Fibroblast of the conjunctiva (primary cell): ENCODE measurements at regions not wholly inside any gene's neighbourhood (a gene's known extent, or its start where the extent isn't known, plus 50 kb on each side); places are given as distances from the start of the nearest gene placed in this dataset.

Experiments used
- DNase-seq: peaks from one replicate; pipeline ENCODE4 v3.0.0-alpha.2; 2010; ENCODE audit warnings: low read depth

DNA sequence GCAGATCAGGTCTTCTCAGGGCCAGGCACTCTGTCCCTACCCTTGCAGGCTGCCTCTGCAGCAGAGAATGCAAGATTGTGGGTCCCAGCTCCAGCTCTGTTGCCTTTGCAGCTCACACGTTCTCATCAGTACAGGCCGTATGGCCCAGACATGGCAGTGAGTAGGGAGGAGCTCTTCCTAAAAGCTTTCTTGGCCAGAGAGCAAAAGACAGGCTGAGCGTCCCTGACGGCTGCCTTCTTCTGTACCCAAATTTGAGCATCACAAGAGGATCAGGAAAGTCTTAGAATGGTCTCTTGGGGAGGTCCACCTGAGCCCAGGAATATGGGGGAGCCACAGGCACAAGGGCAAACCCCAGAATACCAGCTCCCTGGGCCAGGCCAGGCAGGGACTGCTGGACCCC, 266.3 kb upstream of the ZMIZ1 start:
- no peak for DNase-seq

DNA sequence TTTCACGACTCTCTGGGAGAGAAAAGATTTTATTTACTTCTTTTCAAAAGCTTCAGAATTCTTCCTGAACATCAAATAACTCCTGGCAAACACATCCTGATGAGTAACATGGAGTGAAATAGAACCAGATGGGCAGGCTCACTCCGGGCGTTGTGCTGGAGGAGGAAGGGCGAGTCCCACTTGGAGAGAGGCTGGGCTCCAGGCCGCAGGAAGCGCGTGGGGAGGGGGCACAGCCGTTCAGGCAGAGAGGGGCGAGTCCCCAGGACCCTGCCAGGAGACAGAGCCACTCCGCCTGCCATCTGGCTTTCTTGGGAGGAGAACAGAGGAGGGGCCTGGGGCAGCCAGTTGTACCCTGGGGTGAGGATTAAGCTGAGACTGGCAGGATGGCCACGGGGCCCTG, 265.9 kb upstream of the ZMIZ1 start:
- DNase-seq: peak; percentile 74

DNA sequence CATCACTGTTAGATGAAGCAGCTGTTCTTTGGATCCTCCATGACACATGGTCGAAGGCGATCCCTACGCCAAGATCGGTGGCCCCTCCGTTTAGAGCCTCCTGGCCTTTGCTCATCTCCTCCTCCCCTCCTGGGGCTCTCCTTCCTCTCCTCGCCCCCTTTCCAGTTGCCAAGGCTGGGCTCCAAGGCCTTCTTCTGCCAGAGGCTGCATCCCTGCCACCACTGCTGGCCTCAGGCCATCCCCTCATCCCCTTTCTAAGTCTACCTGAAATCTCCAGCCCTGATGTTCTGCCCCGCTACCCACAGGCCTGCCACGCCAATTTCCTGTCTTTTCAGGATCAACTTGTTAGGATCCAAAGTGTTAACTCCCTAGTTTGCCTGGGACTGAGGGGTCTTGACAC, 265.1 kb upstream of the ZMIZ1 start:
- no peak for DNase-seq

DNA sequence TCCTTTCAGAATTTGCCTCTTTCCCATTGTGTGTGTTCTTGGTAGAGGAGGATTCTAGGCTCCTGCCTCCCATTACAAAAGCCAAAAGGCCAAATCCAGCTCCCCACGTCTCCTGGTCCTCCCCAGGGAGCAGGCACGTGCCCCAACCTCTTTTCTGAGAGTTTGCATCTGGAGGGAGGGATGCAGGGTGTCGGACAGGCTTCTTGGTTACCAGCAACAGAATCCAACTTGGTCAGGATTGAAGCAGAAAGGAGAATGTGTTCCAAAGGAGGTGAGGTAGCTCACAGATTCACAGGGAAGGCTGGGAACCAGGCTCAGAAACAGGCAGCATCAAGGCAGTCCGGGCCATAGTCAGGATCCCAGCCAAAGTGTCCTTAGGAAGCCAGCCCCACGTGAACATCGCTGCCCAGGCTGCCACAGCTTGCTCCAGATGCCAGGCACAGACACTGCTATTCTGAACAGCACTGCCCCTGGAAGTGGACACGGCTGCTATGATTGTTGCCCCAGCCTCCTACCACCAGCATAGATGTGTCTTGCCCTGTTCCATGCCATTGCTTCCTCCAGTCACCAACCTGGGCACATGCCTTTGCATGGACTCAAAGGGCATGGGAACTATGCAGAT, 264.2 kb upstream of the ZMIZ1 start:
- DNase-seq: no peak

DNA sequence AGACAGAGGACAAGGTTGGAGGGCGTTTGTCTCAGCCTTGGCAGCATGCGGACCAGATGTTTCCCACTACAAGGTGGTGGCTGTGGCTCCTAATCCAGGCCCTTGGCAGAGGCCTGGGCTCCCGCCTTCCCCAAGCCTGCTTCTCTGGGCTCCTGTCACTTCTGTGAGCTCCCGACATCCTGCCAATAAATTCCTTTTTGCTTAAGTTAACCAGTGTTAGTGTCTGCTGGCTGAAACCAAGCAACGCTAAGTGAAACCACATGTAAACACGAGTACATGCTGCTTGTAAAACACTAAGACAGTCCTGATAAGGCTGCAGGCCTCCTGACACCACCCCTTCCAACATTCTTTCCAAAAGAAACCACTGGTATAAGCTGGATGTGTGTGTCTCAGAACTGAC, 263.6 kb upstream of the ZMIZ1 start:
- peak; percentile 99 for DNase-seq

DNA sequence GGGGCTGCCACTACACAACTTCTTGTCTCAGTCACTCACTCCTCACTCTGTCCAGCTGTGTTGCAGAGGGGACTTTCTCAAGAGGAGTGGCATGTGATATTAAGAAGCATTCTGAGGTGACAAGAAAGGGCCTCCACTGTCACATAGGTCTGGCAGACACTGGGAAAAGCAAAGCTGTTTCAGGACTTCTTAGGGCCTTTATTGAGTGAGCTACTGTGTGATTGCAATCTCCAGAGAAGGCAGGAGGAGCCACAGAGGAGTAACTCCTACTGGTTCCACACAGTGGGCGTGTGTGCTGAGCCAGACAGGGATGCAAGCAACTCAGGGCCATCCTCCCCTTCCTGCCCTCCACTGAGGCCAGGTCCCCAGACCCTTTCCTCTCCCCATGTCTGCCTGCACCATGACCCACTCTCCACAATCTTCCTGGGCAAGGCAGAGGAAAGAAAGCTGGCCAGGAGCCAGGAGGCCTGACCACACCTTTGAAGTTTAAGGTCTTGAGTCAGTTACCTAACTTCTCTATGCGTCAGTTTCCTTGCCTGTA, 262.0 kb upstream of the ZMIZ1 start:
- DNase-seq: no peak

DNA sequence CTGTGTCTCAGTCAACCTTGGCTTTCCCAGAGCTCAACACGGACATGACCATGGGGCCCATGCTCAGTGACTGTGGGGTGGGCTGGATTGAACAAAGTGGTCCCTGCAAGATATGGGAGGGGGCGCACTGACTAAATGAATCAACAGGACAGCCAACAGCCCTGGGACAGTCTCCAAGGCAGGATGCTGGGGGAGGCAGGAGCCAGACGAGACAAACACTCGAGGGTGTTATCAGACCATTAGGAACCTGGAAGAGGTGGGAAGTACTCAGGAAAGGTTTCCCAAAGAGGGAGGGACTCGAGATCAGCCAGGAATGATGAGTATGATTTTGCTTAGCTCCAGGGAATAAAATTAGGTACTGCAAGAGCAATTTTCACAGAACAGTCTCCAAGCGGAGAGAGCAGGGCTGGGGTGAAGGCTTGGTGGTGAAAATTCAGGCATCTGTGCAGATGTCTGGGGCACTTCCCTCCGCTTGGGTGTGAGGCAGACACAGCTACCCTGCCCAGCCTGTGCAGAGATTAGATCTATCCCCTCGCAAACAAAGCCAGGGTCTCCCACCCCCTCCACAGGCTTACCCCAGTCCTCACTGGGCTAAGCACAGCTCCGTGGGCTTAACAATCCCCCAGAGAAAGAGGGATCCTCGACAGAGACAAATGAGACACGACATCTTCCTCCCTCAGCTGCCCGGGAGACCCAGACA, 261.1 kb upstream of the ZMIZ1 start:
- no peak for DNase-seq

DNA sequence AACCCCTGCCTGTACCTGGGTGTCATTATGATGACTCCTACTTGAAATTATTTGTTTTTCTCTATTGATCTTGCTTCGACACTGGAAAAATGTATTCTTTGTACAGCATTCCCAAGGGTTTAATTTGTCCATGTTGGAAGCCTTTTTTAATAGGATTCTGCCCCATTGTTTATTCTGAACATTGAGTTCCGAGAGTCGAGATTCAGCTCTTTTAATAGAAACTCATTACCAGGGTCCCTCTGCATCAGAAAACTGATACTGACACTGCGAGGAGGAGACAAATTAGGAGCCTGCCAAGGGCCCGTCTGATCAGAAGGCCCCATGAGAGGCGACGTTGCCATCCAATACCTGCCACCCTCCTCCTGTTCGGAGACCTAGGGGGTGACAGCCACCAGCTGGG, 260.5 kb upstream of the ZMIZ1 start:
- no peak for DNase-seq

DNA sequence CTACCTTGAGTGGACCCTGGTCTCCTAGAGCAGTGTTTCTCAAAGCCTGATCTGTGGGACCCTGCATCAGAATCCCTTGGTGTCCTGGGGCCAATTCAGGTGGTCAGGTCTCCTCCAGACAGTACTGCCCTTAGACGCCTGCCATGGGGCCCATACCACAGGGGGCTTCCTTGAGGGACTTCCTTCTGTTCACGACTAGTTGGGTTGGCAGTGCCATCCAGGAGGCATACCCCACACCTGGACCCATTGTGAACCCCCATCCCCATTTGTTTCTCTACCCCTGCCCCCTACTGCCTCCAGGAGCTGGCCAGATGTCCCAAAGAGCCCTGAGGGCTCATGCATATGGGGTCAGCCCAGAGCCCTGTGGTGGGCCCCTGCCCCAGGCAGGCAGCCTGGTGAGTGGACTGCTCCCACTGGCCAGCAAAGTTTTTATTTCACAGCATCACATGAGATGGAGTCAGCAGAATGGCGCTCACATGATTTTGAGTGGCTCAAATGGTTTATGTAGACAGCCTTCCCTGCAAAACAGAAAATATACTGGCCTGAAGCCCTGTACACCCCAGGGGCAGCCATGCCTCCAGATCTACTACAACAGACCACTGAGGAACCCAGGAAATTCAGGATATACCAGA, 259.9 kb upstream of the ZMIZ1 start:
- DNase-seq: no peak

DNA sequence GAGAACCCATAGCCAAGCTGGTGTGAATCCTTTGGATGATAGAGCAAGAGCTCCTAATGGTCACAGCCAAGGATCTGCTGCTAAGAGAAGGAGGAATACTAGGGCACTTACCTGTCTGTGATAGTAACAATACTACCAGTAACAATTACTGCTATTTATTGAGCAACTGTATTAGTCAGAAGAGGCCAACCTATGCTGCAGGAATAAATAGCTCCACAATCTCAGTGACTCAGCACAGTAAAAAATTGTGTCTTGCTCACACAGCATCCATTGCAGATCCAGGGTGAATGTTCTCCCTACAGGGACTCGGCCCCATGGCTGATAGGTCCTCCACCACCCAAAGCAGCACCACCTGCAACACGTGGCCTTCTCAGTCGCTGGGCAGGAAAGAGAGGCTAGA, 257.6 kb upstream of the ZMIZ1 start:
- DNase-seq: no peak

DNA sequence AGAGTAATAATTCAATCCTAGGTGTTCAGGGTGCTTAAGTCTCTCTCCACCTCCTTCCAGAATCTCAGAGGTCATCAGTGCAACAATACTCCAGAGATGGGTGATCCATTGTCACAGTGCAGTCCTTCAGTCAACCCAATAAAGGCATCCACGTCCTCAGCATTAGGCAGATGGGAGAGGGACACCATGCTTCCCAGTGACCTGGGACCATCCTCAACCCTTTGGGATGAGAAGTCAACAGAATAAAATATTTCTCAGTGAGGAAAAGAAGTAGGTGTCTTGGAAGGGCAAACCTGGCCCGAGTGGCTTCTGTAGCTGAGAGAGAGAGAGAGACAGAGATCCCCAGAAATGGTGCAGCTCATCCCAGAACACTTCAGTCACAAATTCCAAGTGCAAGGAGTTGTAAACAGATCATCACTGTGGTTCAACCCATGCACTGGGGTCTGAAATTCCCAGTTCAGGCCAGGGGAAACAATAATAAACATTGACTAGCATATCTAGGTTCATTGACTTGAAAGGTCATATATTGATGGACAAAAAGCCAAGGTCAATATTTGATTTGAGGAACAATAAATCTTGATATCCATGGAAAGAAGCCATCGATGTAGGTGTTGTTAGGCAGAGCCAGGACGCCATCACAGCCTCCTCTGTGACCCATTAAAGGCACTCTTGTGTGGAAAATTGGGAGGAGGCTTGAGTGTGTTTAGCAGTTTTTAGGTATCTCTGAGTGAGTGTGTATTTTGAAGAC, 256.0 kb upstream of the ZMIZ1 start:
- DNase-seq: no peak

DNA sequence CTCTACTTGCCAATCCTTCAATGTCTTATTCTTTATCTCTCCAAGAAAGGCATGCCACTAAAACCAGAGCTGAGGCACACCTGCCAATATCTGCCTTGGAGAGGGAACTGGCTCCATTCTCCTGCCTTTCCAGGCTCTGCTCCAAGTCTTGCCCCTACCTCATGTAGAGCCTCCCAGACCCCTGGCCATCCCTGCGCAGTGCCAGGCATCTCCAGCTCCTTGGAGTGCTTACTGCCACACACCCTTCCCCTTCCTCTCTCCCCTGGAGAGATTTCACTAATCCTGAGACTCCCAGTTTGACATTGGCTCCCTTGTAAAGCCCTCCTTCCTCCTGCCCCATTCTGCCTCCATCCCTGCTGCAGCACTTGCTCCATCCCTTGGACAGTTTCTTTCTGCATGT, 255.2 kb upstream of the ZMIZ1 start:
- DNase-seq: no peak

DNA sequence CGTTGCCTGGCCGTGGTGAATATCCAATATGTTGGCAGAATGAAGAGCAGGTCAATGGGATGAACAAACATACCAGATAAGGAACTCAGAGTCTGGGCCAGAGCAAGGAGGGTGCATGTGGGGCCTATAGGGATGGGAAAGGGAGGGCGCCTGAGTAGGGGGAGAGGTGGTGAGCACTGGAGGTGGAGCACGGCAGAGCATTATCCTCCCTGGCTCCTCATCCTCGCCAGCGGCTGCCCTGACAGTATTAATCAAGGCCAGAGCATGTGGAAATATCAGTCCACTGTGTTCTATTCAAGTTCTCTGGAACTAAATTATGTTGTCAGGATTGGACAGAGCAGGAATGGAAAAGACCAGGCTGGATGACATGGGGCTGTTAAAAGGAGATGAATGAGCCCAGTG, 254.8 kb upstream of the ZMIZ1 start:
- no peak for DNase-seq

DNA sequence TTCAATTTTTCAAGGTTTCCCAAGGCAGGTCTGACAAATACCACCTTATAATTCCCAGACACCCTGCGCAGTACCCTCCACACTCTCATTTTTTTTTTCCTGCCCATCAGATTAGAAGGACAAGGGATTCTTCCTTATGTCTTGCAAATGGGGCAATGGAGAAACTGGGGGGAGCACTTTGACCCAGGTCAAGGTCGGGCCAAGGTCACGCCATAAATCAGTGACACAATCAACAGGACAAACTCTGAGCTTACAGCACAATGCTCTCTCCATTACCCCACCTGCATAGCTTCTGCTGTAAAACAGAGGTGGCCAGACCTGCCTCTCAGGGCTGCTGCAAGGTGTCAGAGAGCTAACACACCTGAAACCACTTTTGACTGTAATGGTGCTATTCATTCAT, 254.4 kb upstream of the ZMIZ1 start:
- DNase-seq: no peak

DNA sequence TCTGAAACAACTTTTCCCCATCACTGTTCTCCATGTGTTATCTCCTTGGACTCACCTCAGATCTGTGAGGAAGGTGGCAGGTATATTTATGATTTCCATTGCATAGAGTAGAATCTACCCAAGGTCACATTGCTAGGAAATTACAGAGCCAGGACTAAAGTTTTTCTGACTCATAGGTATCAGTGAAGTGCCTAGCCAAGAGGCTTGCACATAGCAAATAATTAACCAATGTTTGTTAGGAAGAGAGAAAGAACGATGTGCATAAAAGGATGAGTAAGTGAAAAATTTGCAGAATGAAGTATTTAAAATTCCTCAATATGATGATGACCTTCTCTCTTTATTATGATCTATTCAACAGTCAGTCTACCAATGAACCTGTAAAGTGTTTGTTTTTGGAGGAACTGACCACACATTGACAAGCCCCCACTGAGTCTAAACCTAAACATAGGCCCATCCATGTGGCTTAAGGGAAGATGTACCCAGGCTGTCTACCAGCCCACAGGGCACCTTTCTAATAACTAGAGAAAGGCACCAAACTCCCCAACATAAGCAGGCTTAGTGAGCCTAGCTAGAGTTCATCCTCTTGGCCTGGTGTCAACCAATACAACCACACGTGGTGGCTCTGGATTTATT, 252.9 kb upstream of the ZMIZ1 start:
- no peak for DNase-seq

DNA sequence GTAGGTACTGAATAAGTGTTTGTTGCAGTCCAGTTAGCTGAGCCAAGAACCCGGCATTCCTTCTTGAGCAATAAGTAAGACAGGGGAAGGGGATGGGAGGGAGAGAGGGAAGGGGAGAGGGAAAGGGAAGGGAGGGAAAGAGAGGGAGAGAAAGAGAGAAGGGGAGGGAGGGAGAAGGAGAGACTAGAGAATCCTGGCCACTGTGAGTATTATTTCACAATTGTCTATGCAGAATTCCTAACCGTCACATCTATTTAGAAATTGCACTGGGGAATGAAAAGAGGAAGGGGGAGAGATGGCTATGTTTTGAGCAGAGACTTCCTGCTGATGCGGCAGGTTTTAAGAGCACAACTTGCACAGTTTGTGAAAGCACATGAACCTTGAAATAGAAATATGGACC, 251.4 kb upstream of the ZMIZ1 start:
- no peak for DNase-seq

DNA sequence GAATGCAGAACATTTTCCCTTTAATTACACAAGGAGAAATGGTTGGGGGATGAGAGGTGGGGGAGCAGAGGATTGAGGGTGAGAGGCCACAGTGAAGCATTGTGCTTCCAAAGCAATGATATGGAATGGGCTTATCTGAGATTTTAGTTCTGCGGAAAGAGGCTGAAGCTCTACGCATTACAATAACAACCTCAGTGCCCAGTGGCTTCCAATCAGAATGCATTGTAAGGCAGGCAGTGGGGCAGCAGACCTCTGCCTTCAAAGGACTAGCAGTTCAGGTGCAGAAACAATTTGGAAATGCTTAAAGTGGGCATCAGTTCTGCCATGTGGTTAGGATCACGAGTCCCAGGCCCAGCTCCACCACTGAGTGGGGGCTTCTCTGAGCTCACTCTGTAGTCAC, 251.0 kb upstream of the ZMIZ1 start:
- no peak for DNase-seq

DNA sequence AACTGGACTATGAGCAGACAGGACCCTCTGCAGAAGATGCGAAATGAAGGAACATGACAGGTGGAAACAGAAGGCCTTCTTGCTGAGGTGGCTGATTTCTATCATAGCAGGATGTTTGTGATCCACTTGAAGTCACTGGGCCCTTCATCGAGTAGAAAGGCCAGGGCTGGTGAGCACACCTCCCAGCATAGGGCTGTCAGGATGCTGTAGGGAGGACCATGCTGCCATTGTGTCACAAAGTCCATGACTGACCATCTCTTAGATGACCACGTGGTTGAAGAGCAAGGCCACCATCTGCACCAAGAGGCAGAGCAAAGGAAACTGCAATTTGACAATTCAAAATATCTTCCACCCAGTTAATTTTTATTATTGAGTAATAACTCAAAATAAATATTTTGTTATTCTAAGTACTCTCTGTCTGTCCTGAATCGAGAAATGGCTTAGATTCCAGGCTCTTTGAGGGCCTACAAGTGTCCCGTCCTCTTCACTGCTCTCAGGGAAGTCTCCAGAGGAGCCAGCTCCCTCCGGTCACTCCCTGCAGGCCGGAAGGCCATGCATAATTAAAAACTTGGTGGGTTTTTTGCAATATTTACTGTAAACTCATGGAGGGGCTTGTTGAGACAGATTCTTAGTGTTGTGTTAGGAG, 249.3 kb upstream of the ZMIZ1 start:
- no peak for DNase-seq

DNA sequence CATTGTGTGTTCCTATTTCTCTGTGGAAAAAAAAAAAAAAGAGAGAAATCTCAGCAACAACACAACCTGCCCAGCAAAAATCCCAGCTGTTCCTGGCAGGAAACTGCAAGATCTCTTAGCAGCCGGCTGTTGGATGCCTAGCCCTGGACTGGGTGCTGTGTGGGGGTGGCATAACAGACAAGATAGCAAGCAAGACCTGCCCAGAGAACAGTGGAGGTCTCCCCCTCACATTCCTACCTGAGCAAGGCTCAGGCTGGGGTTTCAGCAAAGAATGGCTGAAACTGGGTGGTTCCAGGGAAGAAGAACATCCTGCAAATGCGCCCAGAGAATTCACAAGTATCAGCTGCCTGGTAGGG, 248.8 kb upstream of the ZMIZ1 start:
- no peak for DNase-seq

DNA sequence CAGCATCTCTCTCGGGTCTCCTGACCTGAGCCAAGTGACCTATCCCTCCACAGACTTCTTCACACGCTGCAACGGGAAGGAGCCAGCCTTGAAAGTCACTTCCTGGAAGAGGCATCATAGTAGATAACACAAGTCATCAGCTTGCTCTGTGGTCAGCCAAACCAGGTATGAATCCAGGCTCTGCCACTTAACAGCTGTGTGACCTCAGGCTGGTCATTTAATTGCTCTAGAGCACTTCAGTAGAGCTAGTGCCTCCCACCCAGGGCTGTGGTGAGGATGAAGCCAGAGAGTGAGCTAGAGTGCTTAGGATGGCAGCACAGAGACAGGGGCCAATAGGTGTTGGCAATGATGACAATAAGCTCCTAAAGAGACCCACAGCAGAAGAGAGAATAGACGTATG, 247.7 kb upstream of the ZMIZ1 start:
- DNase-seq: no peak

DNA sequence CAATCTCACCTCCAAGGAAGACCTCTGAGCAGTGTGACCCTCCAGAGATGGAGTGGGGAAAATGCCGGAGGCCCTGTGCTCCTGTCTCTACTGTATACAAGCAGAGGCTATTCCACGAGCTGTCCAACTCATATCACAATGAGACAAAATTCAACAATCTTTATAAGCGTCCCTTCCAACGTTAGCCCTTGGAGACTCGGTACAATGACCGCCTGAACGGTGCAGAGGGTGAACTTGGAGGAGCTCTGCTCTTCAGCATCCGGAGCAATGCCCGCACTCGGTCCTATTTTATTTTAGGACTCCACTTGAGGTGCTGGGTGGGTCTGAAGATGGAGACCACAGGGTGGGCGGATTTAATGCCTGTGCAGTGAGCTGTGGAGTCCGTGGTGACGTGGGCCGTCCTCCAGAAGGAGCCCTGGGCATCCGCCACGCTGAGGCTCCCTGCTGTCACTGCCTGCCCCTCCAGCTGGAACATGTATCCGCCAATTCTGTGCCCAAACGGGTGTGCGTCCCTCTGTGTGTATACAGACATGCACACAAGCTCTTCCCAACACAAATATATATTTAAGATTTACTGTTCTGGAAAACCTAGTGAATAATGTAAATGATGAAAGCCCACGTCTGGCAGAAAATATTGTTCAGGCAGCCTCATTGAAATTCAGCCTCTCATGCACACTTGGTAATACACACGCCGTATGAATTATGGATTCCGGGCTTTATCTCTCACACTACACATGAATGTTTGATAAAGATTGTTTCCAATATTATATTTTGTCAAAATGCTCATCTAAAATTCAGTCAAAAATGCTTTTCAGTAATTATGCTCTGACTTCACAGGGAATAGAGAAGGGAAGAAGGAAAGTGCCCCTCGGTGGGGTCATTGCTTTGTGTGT, 239.9 kb upstream of the ZMIZ1 start:
- DNase-seq: no peak
